Urinary bladder (tissue), 3 donors: ENCODE measurements at regions not wholly inside any gene's neighbourhood (a gene's known extent, or its start where the extent isn't known, plus 50 kb on each side); places are given as distances from the start of the nearest gene placed in this dataset.

ENCODE experiments used
- DNase-seq: peaks from one replicate; pipeline ENCODE4 v3.0.0-alpha.2; 2015; ENCODE audit errors: extremely low spot score
- H3K27ac ChIP-seq: one replicate; pipeline ENCODE4 v1.5.1; 2013; ENCODE audit warnings: low read depth, mild to moderate bottlenecking, moderate library complexity
- H3K36me3 ChIP-seq: one replicate; pipeline ENCODE4 v1.6.1; 2013; ENCODE audit warnings: mild to moderate bottlenecking, moderate library complexity; ENCODE audit not compliant: insufficient read depth
- H3K4me1 ChIP-seq: one replicate; pipeline ENCODE4 v1.6.1; 2013; ENCODE audit warnings: mild to moderate bottlenecking, moderate library complexity; ENCODE audit not compliant: insufficient read depth
- H3K4me3 ChIP-seq: one replicate; pipeline ENCODE4 v1.5.1; 2013; ENCODE audit warnings: low read depth, low read length
- WGBS: extraction: QIAGEN DNeasy Blood & Tissue Kit; methylation state at CpG from one replicate; pipeline ENCODE4 v1.1.7; 2013; 5-methylcytosine and 5-hydroxymethylcytosine counted together
- donor health status: healthy with polysubstance abuse.
- donor health status: healthy.

DNA sequence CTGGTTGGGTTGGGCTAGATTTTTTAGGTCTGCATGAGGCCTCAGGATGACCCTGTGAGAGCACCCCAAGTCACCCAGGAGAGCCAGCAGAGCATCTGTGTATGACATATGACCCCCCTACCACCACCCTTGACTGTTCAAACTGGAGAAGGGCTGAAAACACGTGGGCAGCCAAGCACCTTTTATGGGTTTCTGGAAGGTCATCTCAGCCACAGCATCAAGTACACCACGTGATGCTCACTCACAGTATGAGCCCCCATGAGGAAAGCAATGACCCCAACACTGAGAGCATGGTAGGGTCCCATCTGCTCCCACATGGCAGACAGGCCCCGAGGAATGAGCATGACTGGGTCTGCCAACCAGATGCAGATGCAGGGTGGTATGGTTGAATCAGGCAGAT lies 149.4 kb upstream of the GDF10 start:
- Histone ChIP-seq H3K4me1 (no peaks in the 10 kb centered on the region), H3K4me3 (no peak overlapping the region), H3K27ac (no peak overlapping the region), H3K36me3 (no peaks in the 10 kb centered on the region)
- DNase-seq = no peak
- 76% methylated on average over 3 of the region's 3 CpGs for WGBS

DNA sequence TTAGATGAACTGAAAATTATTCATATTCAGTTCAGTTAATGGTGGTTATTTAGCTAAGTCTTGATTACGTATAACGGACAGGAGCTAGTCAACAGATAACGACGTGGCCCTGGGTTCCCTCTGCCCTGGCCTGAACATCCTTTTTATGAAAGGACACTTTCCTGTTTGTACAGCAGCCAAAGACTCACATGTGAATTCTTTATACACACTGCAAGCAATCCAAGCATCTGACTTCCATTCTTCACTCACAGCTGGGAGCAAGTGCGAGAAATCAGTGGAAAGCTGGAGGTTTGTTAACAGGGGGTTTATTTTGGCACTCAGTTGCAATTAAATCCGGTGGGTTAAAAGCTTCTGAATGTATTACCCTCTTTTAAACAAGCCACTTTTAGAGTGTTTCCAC lies 148.1 kb upstream of the GDF10 start:
- no peak for DNase-seq
- Histone ChIP-seq H3K27ac (no peak overlapping the region), H3K36me3 (no peaks in the 10 kb centered on the region), H3K4me1 (no peaks in the 10 kb centered on the region), H3K4me3 (no peak overlapping the region)
- WGBS = 64% methylated on average over 6 of the region's 6 CpGs

DNA sequence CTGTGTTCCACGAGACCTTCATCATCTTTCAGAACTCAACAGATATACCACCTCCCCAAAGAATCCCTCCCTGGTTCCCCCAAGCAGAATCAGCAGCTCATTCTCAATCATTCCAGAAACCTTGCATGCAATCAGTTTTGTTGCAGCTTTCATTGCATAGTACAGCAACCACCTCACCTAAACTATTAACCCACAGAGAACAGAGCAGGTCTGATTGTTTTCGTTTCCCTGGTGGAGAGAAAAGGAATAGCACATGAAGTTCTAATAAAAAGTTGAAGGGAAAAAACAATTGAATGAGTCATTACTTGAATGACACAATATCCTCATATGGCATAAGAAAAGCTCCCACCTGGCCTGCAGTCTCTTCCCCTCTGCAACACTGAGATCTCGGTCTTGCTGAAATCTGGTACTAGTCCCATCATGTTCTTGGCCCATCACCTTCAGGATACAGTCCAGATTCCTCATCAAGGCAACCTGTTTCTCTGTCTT lies 147.1 kb upstream of the GDF10 start:
- H3K4me3 ChIP-seq = no peak overlapping the region
- H3K27ac ChIP-seq = no peak overlapping the region
- no peaks in the 10 kb centered on the region for H3K4me1 ChIP-seq
- no peaks in the 10 kb centered on the region for H3K36me3 ChIP-seq
- DNase-seq = no peak
- 85% methylated on average over 3 of the region's 3 CpGs for WGBS

DNA sequence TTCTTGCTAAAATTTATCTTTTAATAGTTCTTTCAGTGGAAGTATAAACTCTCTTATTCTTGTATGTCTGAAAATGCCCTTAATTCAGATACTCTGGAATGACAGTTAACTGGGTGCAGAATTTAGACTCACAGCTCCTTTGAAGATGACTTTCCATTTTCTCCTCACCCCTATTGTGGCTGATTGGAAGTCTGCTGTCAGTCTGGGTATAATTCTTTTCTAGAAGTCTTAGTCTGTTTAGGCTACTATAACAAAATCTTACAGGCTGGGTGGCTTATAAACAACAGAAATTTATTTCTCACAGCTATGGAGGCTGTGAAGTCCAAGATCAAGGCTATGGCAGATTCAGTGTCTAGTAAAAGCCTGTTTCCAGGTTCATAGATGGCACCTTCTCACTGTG lies 145.2 kb upstream of the GDF10 start:
- Histone ChIP-seq H3K4me3 (no peak overlapping the region), H3K4me1 (no peaks in the 10 kb centered on the region), H3K27ac (no peak overlapping the region), H3K36me3 (no peaks in the 10 kb centered on the region)
- DNase-seq = no peak

DNA sequence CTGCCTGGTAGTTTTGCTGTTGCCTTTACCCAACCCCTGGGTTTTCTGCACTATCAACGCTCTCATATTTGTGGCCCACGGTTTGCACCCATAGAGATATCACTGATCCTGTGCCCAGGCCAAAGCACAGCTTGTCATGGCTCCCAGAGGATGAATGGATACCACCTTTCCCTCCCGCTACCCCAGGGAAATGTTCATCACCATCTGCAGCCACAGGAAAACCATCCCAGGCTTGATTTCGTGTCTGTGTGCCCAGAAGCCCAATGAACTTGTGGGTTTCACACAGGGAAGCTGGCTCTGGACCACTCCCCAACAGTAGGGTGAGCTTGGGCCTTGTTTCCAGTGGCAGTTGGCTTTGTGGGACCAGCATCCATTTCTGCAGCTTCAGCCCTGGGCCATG lies 143.1 kb upstream of the GDF10 start:
- Histone ChIP-seq H3K27ac (no peak overlapping the region), H3K36me3 (no peaks in the 10 kb centered on the region), H3K4me3 (no peak overlapping the region), H3K4me1 (no peaks in the 10 kb centered on the region)
- WGBS = 83% methylated on average over 4 of the region's 4 CpGs
- no peak for DNase-seq

DNA sequence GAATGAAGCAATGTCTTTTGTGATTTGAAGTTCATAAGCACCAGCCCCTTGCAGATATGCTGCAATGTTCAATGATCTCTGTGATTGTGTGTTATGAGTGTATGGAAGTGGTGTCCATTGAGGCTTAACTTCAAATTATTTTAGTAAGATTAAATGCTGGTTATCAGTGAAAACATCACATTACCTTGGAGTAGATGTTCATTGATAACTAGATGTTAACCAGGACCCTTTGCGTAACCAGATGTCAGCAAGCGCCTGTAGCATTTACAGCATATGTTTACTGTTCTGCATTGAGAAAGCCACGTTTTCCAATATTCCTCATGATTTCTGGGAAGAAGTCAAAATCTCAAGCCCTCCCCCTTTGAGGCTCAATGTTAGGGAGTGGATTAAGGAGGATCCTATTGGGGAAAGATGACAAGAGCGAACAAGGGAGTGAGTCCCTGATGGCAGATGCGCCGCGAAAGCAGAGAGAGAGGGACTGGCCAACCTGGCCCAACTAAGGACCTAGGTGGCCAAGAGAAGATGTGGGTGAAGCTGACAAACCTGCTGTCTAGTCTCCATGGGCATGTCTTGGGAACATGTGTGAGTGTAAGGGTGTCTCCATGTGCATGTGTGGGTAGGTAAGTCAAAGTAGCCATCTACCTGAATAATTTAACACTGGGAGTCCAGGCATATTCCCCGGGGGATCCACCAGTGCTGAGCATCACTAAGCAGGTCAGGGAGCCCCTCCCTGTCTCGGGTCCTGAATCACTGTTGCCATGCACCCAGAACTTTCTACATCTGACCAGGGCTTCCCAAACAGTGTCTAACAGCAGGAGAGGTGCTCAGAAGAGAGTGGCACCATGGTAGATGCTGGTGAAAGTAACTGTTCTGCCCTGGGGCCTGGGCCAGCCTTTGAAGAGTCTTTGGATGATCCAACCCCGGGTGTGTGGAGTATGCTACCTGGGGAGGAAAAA lies 141.6 kb upstream of the GDF10 start:
- Histone ChIP-seq H3K27ac (no peak overlapping the region), H3K4me3 (no peak overlapping the region), H3K36me3 (no peaks in the 10 kb centered on the region), H3K4me1 (no peaks in the 10 kb centered on the region)
- WGBS = 85% methylated on average over 10 of the region's 10 CpGs
- DNase-seq = no peak

DNA sequence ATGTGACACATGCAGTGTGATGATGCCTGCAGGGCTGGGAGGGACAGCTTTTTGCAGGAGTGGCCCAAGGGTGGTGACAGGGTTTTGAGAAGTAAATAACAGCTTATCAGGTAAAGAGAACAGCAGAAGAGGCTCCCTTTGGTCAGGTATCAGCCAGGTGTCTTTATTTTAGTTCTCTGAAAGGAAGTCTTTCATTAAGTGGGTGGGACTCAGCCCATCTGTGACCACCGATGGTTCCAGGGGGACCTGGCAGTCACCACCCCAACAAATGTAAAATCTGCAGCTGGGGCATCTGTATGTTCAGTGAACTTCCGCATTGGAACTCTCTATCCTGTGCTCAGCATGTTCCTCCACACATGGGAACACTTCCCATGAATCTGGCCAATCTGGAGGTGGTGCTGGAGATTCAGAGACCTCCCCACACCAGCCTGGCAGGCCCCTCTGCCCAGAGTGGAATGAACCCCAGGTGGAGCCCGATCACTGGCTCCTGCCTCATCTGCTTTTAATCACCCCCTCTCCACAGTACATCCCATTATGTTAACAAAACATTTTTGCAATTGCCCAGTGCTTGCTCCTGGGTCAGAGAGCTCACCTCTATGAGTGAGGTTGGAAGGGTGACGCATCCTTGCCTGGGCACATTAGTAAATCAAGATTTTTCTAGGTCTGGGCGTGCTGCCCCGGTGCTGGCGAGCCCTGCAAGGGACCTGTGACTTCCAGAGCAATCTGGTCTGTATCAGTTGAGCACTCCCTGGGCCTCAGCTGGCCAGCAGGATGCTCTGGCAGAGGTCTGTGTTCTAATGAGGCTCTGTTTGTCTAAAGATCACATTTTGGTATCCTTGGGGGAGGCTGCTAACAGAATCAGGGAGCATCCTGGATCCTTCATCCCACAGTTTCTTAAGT lies 140.4 kb upstream of the GDF10 start:
- no peak for DNase-seq
- H3K4me1 ChIP-seq = no peaks in the 10 kb centered on the region
- no peak overlapping the region for H3K27ac ChIP-seq
- 55% methylated on average over 7 of the region's 7 CpGs for WGBS
- H3K36me3 ChIP-seq = no peaks in the 10 kb centered on the region
- H3K4me3 ChIP-seq = no peak overlapping the region

DNA sequence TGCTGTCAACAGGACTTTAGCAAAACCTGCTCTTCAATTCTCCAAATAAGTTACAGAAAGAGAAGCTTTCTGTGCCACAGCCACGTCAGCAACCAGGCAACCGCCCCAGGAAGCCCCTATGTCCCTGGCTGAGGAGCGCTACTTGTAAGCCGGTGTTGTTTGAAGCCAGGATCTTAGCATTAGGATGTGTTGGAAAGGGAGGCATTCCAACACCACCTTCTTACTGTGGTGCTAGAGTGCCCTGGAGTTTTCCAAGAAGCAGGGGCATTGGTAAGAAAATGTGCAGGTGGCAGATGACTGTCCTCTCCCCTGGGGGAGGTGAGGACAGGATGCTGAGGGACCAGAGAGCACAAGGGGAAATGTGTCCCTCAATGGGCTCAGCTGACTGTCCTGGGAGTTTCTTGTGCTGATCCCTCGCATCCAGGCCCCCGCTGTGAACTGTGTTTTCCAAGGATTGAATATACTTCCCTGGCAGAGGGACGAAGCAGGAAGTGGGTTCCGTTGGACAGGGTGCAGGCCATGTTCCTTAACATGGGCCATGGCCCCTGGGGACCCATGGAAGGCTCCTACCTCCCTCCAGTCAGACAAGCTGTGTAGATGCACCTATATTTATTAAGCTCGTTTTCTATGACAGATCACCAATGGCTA lies 139.6 kb upstream of the GDF10 start:
- WGBS = 67% methylated on average over 9 of the region's 9 CpGs
- H3K36me3 ChIP-seq = no peaks in the 10 kb centered on the region
- no peaks in the 10 kb centered on the region for H3K4me1 ChIP-seq
- no peak for DNase-seq
- no peak overlapping the region for H3K4me3 ChIP-seq
- H3K27ac ChIP-seq = no peak overlapping the region

DNA sequence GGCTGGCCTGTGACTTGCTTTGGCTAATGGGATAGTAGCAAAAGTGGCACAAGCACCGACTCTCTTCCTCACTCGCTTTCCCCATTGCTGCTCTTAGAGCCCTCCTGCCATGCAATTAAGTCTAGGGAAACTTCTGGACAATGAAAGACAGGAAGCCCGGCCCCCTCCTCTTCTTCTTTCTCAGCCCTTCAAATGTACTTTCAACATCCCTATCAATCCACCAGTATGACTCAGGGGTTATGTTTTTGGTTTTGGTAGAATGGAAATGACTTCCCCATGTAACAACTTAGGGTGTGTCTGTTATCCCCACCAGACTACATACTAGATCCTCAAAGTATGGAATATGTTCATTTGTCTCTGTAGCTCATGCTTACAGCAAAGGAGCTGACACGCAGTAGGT lies 139.0 kb upstream of the GDF10 start:
- WGBS = 84% methylated on average over 4 of the region's 4 CpGs
- no peak for DNase-seq
- no peak overlapping the region for H3K4me3 ChIP-seq
- no peaks in the 10 kb centered on the region for H3K36me3 ChIP-seq
- H3K4me1 ChIP-seq = no peaks in the 10 kb centered on the region
- H3K27ac ChIP-seq = no peak overlapping the region

DNA sequence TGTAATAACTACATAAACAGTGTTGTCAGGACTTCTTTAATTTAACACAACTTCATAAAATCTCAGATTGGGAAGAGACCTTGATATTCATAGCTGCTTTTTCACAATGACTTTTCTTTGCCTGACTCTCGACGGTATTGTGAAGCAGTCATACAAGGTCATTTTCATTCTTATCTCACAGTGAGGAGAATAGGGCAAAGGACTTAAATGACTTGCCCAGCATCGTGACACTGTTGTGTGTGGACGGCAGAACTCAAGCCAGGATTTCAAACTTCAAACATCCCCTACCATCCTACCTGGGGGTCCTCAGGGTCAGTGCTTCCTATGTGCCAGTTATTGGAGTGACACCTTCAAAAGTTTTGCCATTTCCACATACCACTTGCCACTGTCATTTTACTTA lies 138.5 kb upstream of the GDF10 start:
- H3K4me3 ChIP-seq = no peak overlapping the region
- no peaks in the 10 kb centered on the region for H3K36me3 ChIP-seq
- no peaks in the 10 kb centered on the region for H3K4me1 ChIP-seq
- H3K27ac ChIP-seq = no peak overlapping the region
- 86% methylated on average over 4 of the region's 4 CpGs for WGBS
- DNase-seq = no peak

DNA sequence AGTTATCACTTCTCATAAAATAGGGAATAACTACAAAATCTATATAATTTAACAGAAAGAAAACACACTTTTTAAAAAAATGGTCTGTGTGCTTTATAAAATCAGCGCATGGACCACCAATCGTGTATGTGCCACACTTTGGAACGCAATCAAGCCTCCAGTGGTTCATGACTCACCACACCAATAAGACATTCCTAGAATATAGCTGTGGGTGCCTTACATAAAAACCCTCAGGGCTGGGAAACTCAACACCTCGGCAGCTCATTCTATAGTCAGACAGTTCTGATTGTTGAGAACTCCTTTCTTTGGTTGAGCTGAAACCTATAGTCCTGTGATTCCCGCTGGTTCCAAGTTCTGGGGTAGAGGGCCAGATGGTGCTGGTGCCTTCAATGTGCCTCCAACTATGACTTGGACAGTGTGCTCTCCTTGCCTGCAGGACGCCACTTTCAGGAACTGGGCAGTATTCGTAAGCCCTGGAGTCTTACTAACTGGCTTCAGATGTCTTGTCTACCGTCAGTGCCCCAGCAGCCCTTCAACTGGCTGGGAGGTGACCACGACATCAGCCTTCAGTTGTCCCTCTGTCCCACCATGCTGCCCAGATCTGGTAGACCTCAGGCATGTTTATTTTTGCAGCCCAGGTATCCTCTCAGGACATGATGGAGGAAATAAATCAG lies 135.7 kb upstream of the GDF10 start:
- Histone ChIP-seq H3K36me3 (no peaks in the 10 kb centered on the region), H3K4me1 (no peaks in the 10 kb centered on the region), H3K4me3 (no peak overlapping the region), H3K27ac (no peak overlapping the region)
- 93% methylated on average over 9 of the region's 9 CpGs for WGBS
- DNase-seq = no peak

DNA sequence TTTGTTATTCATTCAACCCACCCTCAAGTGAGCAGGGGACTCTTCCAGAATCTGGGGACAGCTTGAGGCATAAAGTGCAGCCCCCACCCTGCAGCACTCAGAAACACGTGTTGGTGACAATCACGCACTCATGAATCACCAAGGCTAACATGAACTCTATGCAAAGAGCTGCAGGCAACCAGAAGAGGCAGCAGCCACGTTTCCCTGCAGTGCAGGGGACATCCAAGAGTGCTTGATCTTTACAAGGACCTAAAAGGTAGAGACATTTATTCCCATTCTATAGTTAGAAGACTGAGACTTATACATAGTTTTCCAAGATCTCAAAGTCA lies 135.2 kb upstream of the GDF10 start:
- no peaks in the 10 kb centered on the region for H3K36me3 ChIP-seq
- WGBS = 82% methylated on average over 3 of the region's 3 CpGs
- no peak for DNase-seq
- H3K4me1 ChIP-seq = no peaks in the 10 kb centered on the region
- no peak overlapping the region for H3K4me3 ChIP-seq
- H3K27ac ChIP-seq = no peak overlapping the region

DNA sequence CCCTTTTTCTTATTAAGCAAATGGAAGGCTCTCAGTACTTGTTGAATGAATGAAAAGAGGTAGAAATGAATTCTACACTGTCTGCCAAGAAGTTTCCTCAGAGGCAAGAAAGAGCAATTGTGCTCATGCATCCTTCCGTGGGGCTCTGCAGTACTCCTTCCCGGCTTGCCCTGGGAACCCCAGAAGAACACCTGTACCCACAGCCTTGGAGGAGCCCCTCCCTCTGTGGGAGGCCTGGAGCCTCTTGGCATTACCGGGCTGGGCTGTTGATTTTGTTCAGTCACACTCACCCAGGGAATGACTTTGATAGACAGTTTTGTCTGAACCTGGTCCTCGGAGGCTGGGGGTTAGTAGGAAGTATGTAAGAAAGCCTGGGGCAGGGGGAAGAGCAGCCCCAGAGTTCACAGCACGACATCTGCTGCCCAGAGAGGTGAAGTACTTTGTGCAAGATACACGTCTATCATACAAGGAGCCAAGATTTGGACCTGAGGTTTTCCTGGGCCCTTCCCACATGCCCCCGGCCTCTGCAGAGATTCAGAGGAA lies 134.8 kb upstream of the GDF10 start:
- WGBS = 52% methylated on average over 7 of the region's 7 CpGs
- Histone ChIP-seq H3K27ac (no peak overlapping the region), H3K4me1 (no peaks in the 10 kb centered on the region), H3K4me3 (peak overlapping the region; percentile 16), H3K36me3 (no peaks in the 10 kb centered on the region)
- DNase-seq = no peak
